GM19324 (cell line): ENCODE measurements at regions not wholly inside any gene's neighbourhood (a gene's known extent, or its start where the extent isn't known, plus 50 kb on each side); places are given as distances from the start of the nearest gene placed in this dataset.

ENCODE experiments used
- ATAC-seq: cut with Tn5 transposase; IDR thresholded peaks from one replicate; pipeline ENCODE4 v1.9.1; 2021; ENCODE audit warnings: mild to moderate bottlenecking, moderate library complexity; ENCODE audit not compliant: unreplicated experiment, low FRiP score

- no peak for ATAC-seq
These were observed 164.9 kb downstream of the DLEU7 start for GRCh38 chr13:50678464-50679162.

GRCh38 chr13:50679321-50679720 is 164.2 kb downstream of the DLEU7 start:
- ATAC-seq = no peak

- no peak for ATAC-seq
These were observed 161.5 kb downstream of the DLEU7 start for GRCh38 chr13:50682002-50682401.

- no peak for ATAC-seq
These were observed 160.5 kb downstream of the DLEU7 start for GRCh38 chr13:50682966-50683365.

GRCh38 chr13:50684366-50684765 is 159.1 kb downstream of the DLEU7 start:
- ATAC-seq = no peak

GRCh38 chr13:50685491-50685890 is 158.0 kb downstream of the DLEU7 start:
- no peak for ATAC-seq

- ATAC-seq = no peak
These were observed 157.5 kb downstream of the DLEU7 start for GRCh38 chr13:50685956-50686355.

GRCh38 chr13:50686551-50686950 is 156.9 kb downstream of the DLEU7 start:
- no peak for ATAC-seq

GRCh38 chr13:50687545-50687944 is 155.9 kb downstream of the DLEU7 start:
- ATAC-seq = no peak

- no peak for ATAC-seq
These were observed 153.5 kb downstream of the DLEU7 start for GRCh38 chr13:50690006-50690405.

GRCh38 chr13:50691176-50691680 is 152.3 kb downstream of the DLEU7 start:
- ATAC-seq = no peak

GRCh38 chr13:50691681-50692263 is 151.7 kb downstream of the DLEU7 start:
- ATAC-seq = no peak

- no peak for ATAC-seq
These were observed 151.0 kb downstream of the DLEU7 start for GRCh38 chr13:50692396-50692915.

- ATAC-seq = no peak
These were observed 149.8 kb downstream of the DLEU7 start for GRCh38 chr13:50693727-50694126.

- no peak for ATAC-seq
These were observed 145.5 kb downstream of the DLEU7 start for GRCh38 chr13:50697746-50698539.

GRCh38 chr13:50699874-50700663 is 143.4 kb downstream of the DLEU7 start:
- no peak for ATAC-seq

- ATAC-seq = no peak
These were observed 142.7 kb downstream of the DLEU7 start for GRCh38 chr13:50700664-50701305.

GRCh38 chr13:50701469-50701868 is 142.0 kb downstream of the DLEU7 start:
- ATAC-seq = no peak

GRCh38 chr13:50706505-50706904 is 137.0 kb downstream of the DLEU7 start:
- ATAC-seq = no peak

- no peak for ATAC-seq
These were observed 135.9 kb downstream of the DLEU7 start for GRCh38 chr13:50707628-50708027.
